ENCODE measurements at regions not wholly inside any gene's neighbourhood (a gene's known extent, or its start where the extent isn't known, plus 50 kb on each side); places are given as distances from the start of the nearest gene placed in this dataset.
"Not testable (repeated sequence)": the region's sequence is repeated elsewhere in the genome, so short reads cannot be mapped to it uniquely, and the experiment has no call there.

- TF ChIP-seq YY1 (IDR thresholded peaks at IDR 0.05; ENCODE audit: insufficient read depth, insufficient read length); ZNF274 (IDR thresholded peaks at IDR 0.05; ENCODE audit: low read depth, low read length); SUZ12 (IDR thresholded peaks at IDR 0.05; ENCODE audit: extremely low read depth, insufficient read depth, insufficient read length): not testable (repeated sequence)
Observed at GRCh38 chr15:79652972-79653371, 220.8 kb downstream of the MINAR1 start.
